Activated CD4-positive, alpha-beta T cell treated with anti-CD3 and anti-CD28 coated beads, Interleukin-2, amount 10 ng/mL, durations not matched to agents 7 days and 5 days (primary cell): ENCODE measurements at regions not wholly inside any gene's neighbourhood (a gene's known extent, or its start where the extent isn't known, plus 50 kb on each side); places are given as distances from the start of the nearest gene placed in this dataset.

Experiments
- CTCF ChIA-PET: fragments of 350-600 bp; sonication (Branson Sonifier 250); formaldehyde crosslinking; loops from one replicate; lab custom pipeline; 2021; ENCODE audit warnings: antibody characterized with exemption; lab: Charles Lee
- POLR2A ChIA-PET: fragments of 350-600 bp; sonication (Branson Sonifier 250); formaldehyde crosslinking; loops from one replicate; lab custom pipeline; 2021; ENCODE audit warnings: antibody characterized with exemption; lab: Charles Lee
- DNase-seq: peaks from one replicate; pipeline ENCODE4 v3.0.0-alpha.2; 2020
- H3K27ac Mint-ChIP-seq: one replicate; pipeline ENCODE4 v1.8.0; 2021; ENCODE audit warnings: mild to moderate bottlenecking, moderate library complexity, mixed read lengths
- H3K27me3 Mint-ChIP-seq: one replicate; pipeline ENCODE4 v1.8.0; 2021; ENCODE audit warnings: mixed read lengths
- H3K36me3 Mint-ChIP-seq: one replicate; pipeline ENCODE4 v1.8.0; 2021; ENCODE audit warnings: low read depth, mixed read lengths
- H3K4me1 Mint-ChIP-seq: one replicate; pipeline ENCODE4 v1.8.0; 2021; ENCODE audit warnings: mixed read lengths
- H3K4me3 Mint-ChIP-seq: one replicate; pipeline ENCODE4 v1.8.0; 2021; ENCODE audit warnings: mild to moderate bottlenecking, moderate library complexity, mixed read lengths
- H3K9me3 Mint-ChIP-seq: one replicate; pipeline ENCODE4 v1.8.0; 2021; ENCODE audit warnings: mixed read lengths

GRCh38 chr15:27681038-27681437 lies 418.1 kb downstream of the OCA2 start:
- ChIA-PET POLR2A (no interaction called here), CTCF (interaction anchor here (1.3 kb wide), 1 partner anchor 11 kb away, joined by 4 read pairs; no protein-coding TSS in a partner anchor)
- no peaks in the 10 kb centered on the region for H3K36me3 Mint-ChIP-seq
- H3K27me3 Mint-ChIP-seq, result no peaks in the 10 kb centered on the region
- no peaks in the 10 kb centered on the region for H3K4me1 Mint-ChIP-seq
- no peak for DNase-seq
- H3K27ac Mint-ChIP-seq, result no peak overlapping the region
- H3K4me3 Mint-ChIP-seq, result no peak overlapping the region
- H3K9me3 Mint-ChIP-seq, result no peaks in the 10 kb centered on the region

DNA sequence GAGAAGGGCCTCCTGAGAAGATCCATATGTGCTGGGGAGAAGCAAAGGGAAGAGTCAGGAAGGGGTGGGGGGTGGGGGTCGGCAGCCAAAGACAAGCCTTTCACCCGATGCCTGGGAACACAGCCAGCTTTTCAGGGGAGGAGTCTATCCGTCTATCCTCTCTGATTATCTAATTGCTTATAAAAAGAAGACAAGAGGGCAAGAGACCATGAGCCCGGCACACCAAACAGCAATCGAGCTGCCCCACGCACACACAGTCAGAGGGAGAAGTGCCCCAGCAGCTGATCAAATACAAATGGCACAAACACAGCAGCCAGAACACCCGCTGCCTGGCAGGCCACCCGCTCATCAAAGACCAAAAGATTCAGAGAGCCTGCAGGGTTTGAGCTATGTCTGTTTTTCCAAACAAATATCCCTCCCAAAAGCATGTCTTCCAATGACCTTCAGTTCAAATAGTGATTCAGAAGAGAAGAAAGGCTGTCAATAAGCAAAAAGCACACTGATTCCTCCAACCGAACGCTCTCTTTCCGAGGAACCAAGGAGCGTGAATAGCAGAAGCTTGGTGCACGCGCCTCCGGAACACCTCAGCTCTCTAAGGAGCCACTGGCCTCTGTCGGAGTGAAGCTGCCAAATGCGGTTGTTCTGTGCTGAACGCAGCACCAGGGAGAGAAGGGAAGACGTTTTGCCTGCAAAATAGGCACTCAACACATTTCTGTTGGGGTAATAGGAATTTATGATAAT lies 419.2 kb downstream of the OCA2 start:
- H3K27ac Mint-ChIP-seq, result no peak overlapping the region
- CTCF ChIA-PET, result no interaction called here
- no peak overlapping the region for H3K4me3 Mint-ChIP-seq
- no peaks in the 10 kb centered on the region for H3K36me3 Mint-ChIP-seq
- no peak for DNase-seq
- H3K9me3 Mint-ChIP-seq, result no peaks in the 10 kb centered on the region
- no peaks in the 10 kb centered on the region for H3K4me1 Mint-ChIP-seq
- no peaks in the 10 kb centered on the region for H3K27me3 Mint-ChIP-seq
- POLR2A ChIA-PET, result no interaction called here

- no peak overlapping the region for H3K27ac Mint-ChIP-seq
- no peak for DNase-seq
- no peaks in the 10 kb centered on the region for H3K36me3 Mint-ChIP-seq
- no peaks in the 10 kb centered on the region for H3K4me1 Mint-ChIP-seq
- POLR2A ChIA-PET, result no interaction called here
- H3K9me3 Mint-ChIP-seq, result no peaks in the 10 kb centered on the region
- CTCF ChIA-PET, result no interaction called here
- H3K4me3 Mint-ChIP-seq, result no peak overlapping the region
- H3K27me3 Mint-ChIP-seq, result no peaks in the 10 kb centered on the region
These were observed 419.9 kb downstream of the OCA2 start for GRCh38 chr15:27679203-27679602.

DNA sequence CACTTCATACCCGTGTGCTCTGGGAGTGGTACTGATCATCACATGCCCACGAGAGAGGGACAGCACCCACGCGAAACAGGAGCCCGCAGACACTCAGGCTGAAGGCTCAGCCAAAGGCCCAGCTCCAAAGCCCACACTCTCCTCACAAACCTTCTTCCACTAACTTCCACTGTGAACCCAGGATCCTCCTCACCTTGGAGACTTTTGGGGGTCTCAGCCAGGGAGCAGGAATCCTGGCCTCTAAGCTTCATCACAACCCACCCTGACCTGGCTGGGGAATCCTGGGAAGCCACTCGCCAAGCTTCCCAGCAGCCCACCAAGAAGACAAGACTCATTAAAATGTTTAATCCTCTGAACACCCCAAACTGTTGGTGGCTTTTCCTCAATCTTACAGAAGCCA lies 421.2 kb downstream of the OCA2 start:
- Mint-ChIP-seq H3K27ac (no peak overlapping the region), H3K9me3 (peaks cover 2% of the 10 kb centered on the region), H3K36me3 (no peaks in the 10 kb centered on the region), H3K4me1 (no peaks in the 10 kb centered on the region), H3K4me3 (no peak overlapping the region), H3K27me3 (no peaks in the 10 kb centered on the region)
- CTCF ChIA-PET, result no interaction called here
- no peak for DNase-seq
- POLR2A ChIA-PET, result no interaction called here

DNA sequence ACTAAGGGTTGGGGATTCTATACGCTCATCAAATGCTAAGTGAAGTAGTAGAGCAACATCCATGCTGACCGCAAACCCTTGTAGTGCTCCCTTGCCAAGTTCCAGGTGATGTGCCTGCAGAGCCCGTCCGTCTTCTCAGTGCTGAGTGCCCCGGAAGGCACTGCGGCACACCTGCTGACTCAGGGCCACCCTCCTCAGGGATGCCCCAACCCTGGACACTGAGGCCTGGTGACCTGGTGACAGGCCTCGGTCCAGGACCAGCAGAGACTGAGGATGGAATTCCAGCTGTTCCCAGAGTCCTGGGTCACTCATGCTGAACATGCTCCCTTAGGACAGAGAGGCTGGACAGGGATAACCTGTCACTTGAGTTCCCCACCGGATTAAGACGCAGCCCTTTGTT lies 422.5 kb downstream of the OCA2 start:
- ChIA-PET POLR2A (no interaction called here), CTCF (no interaction called here)
- Mint-ChIP-seq H3K4me3 (no peak overlapping the region), H3K9me3 (peaks cover 5% of the 10 kb centered on the region), H3K36me3 (no peaks in the 10 kb centered on the region), H3K4me1 (no peaks in the 10 kb centered on the region), H3K27ac (no peak overlapping the region), H3K27me3 (no peaks in the 10 kb centered on the region)
- DNase-seq, result no peak

DNA sequence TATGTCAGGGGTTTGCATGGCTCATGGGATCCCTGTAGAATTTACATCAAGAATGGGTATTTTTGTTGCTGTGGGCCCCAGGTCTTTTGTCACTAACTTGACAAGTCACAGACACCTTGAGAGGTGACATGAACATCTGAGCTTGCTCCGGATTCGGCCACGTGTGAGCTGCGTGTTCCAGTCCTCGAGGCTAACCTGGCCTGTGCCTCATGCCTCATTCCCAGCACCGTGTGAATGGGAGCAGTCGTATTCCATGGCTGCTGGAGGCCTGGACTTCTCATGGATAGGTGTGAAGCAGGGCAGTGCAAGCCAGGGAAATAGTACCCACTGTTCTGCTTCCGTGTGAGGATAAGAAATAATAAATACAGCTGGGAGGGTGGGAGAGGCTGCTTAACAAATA lies 423.5 kb downstream of the OCA2 start:
- H3K9me3 Mint-ChIP-seq, result peaks cover 9% of the 10 kb centered on the region
- no peaks in the 10 kb centered on the region for H3K4me1 Mint-ChIP-seq
- H3K36me3 Mint-ChIP-seq, result no peaks in the 10 kb centered on the region
- H3K4me3 Mint-ChIP-seq, result no peak overlapping the region
- H3K27me3 Mint-ChIP-seq, result no peaks in the 10 kb centered on the region
- no peak overlapping the region for H3K27ac Mint-ChIP-seq
- CTCF ChIA-PET, result no interaction called here
- no peak for DNase-seq
- POLR2A ChIA-PET, result no interaction called here

GRCh38 chr15:27674826-27675225 lies 424.3 kb downstream of the OCA2 start:
- peaks cover 9% of the 10 kb centered on the region for H3K9me3 Mint-ChIP-seq
- no peak overlapping the region for H3K27ac Mint-ChIP-seq
- H3K36me3 Mint-ChIP-seq, result no peaks in the 10 kb centered on the region
- CTCF ChIA-PET, result no interaction called here
- POLR2A ChIA-PET, result no interaction called here
- no peak for DNase-seq
- H3K4me3 Mint-ChIP-seq, result no peak overlapping the region
- no peaks in the 10 kb centered on the region for H3K27me3 Mint-ChIP-seq
- H3K4me1 Mint-ChIP-seq, result no peaks in the 10 kb centered on the region

- ChIA-PET CTCF (interaction anchor here (0.8 kb wide), 1 partner anchor 12 kb away, joined by 3 read pairs; no protein-coding TSS in a partner anchor), POLR2A (no interaction called here)
- Mint-ChIP-seq H3K27me3 (no peaks in the 10 kb centered on the region), H3K9me3 (peaks cover 9% of the 10 kb centered on the region), H3K4me1 (no peaks in the 10 kb centered on the region), H3K27ac (no peak overlapping the region), H3K36me3 (no peaks in the 10 kb centered on the region), H3K4me3 (no peak overlapping the region)
- DNase-seq, result no peak
These were observed 425.2 kb downstream of the OCA2 start for GRCh38 chr15:27673766-27674445.

DNA sequence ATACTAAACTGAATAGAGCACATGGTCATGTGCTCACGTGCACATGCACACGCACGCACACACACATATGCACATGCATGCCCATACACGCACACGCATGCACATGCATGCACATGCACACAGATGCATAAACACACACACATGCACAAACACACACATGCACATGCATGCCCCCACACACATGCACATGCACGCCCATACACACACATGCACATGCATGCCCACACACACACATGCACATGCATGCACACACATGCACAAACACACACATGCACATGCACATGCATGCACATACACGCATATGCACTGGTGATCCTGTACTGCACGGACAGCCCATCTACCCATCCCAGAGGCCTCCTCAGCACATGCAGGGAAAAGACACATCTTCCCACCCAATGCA lies 426.6 kb downstream of the OCA2 start:
- Mint-ChIP-seq H3K4me1 (no peaks in the 10 kb centered on the region), H3K27ac (no peak overlapping the region), H3K4me3 (no peak overlapping the region), H3K36me3 (no peaks in the 10 kb centered on the region), H3K27me3 (no peaks in the 10 kb centered on the region), H3K9me3 (peaks cover 9% of the 10 kb centered on the region)
- DNase-seq, result no peak
- ChIA-PET POLR2A (no interaction called here), CTCF (no interaction called here)

GRCh38 chr15:27671819-27672437 lies 427.2 kb downstream of the OCA2 start:
- DNase-seq, result no peak
- Mint-ChIP-seq H3K27ac (no peak overlapping the region), H3K4me1 (no peaks in the 10 kb centered on the region), H3K27me3 (no peaks in the 10 kb centered on the region), H3K9me3 (peaks cover 9% of the 10 kb centered on the region), H3K4me3 (no peak overlapping the region), H3K36me3 (no peaks in the 10 kb centered on the region)
- CTCF ChIA-PET, result no interaction called here
- POLR2A ChIA-PET, result no interaction called here

DNA sequence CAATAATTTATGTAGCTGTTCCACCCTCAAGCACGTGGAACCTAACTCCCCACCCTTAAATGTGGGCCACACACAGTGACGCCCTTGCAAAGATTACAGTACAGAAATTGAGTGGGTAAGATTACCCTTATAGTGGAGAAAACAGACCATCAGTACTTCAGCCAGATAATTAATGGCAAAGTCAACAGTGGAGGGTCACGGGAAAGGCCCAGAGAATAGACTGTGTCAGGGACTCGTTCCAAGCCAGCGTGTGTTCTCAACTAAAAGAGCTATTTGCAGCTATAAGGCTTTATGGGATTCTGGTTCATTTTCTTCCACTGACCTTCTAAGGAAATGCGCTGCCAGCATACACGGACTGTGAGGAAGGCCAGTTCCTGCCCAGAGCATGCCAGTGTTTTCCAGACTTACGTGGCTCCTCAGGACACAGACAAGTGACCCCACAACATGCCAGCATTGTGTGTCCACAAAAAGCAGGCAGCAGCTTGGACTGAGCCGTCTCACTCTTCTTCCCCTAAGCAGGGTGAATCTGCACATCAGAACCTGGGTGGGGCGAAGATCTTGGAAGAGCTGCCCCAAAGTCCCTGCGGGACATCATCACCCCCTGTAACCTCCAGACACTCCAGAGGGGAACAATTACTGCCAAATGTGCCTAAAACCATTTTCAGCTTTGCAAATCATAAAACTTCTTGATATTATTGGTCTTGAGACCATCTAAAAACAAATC lies 428.5 kb downstream of the OCA2 start:
- H3K4me3 Mint-ChIP-seq, result no peak overlapping the region

GRCh38 chr15:27669641-27670040 lies 429.5 kb downstream of the OCA2 start:
- H3K27ac Mint-ChIP-seq, result no peak overlapping the region
- no peak overlapping the region for H3K4me3 Mint-ChIP-seq
- peaks cover 9% of the 10 kb centered on the region for H3K4me1 Mint-ChIP-seq
- no peaks in the 10 kb centered on the region for H3K27me3 Mint-ChIP-seq
- H3K36me3 Mint-ChIP-seq, result no peaks in the 10 kb centered on the region
- POLR2A ChIA-PET, result no interaction called here
- H3K9me3 Mint-ChIP-seq, result peaks cover 11% of the 10 kb centered on the region
- CTCF ChIA-PET, result no interaction called here
- DNase-seq, result no peak

More for the DNA sequence above, 428.5 kb downstream of the OCA2 start:
- H3K36me3 Mint-ChIP-seq, result no peaks in the 10 kb centered on the region
- DNase-seq, result no peak
- H3K4me1 Mint-ChIP-seq, result no peaks in the 10 kb centered on the region
- ChIA-PET POLR2A (no interaction called here), CTCF (no interaction called here)
- H3K27ac Mint-ChIP-seq, result no peak overlapping the region
- H3K27me3 Mint-ChIP-seq, result no peaks in the 10 kb centered on the region
- H3K9me3 Mint-ChIP-seq, result peaks cover 11% of the 10 kb centered on the region
